Activated CD4-positive, alpha-beta T cell treated with anti-CD3 and anti-CD28 coated beads, Interleukin-2, amount 50 U/mL, for 48 hours (primary cell): ENCODE measurements at regions not wholly inside any gene's neighbourhood (a gene's known extent, or its start where the extent isn't known, plus 50 kb on each side); places are given as distances from the start of the nearest gene placed in this dataset.
A peak's percentile ranks its signal among the peaks of the same experiment; 100 is the strongest.

Source experiments
- DNase-seq, 2 experiments: peaks; one replicate each; pipeline ENCODE4 v3.0.0-alpha.2; 2020

DNA sequence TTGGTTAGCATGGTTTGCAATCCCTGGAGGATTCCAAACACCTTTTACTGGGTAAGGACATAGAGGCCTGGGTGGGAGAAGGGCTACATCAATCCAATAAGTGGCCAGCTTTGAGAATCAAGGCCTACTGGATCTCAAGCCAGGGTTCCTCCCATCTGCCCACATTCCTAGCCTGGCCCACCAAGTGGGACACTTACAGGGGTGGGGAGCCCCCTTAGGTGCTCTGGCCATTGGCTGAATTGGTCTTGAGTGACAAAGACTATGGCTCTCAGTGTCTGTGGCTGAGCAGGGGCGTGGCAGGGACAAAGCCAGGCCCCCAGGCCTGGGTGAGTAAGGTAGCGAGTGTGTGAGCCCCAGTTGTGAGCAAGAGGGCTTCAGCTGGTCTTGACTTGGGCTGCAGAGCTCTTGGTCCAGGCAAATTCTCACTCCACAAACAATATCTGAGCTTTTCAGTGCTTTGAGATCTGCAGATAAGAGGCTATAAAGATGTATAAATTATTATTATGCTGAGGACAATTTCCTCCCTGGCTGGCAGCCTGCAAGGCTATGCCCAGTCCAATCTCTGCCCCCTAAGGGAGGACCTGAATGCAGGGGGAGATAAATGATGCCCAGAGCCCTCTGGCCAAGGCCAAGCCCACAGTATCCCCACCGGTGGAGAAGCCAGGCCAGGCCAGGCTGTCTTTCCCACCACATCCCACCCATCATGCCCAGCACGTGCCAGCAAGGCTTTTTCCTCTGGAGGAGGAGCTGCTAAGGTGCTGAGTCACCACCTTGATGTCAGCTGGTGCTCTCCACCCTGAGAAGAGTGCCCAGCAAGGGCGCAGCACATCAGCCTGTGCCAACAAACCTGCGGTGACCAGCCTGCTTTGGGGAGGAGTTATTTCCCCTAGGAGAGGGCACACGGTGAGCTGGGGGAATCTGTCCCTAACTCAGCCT, 80.7 kb upstream of the DUSP5 start:
- no peak for DNase-seq

DNA sequence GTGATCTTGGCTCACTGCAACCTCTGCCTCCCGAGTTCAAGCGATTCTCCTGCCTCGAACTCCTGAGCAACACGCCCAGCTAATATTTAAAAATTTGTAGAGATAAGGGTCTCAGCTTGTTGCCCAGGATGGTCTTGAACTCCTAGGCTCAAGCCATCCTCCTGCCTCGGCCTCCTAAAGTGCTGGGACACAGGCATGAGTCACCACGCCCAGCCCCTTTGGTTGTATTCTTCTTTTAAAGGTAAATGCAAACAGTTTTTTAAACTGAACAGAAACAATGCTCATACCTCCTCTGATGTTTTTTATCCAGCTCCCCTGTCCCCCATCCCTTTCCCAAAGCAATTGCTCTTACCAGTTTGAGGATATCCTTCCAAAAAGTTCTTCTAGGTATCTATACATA, 79.5 kb upstream of the DUSP5 start:
- no peak for DNase-seq

GRCh38 chr10:110419265-110419664, 78.4 kb upstream of the DUSP5 start:
- DNase-seq, result no peak

GRCh38 chr10:110420401-110421193, 77.1 kb upstream of the DUSP5 start:
- no peak for DNase-seq

DNA sequence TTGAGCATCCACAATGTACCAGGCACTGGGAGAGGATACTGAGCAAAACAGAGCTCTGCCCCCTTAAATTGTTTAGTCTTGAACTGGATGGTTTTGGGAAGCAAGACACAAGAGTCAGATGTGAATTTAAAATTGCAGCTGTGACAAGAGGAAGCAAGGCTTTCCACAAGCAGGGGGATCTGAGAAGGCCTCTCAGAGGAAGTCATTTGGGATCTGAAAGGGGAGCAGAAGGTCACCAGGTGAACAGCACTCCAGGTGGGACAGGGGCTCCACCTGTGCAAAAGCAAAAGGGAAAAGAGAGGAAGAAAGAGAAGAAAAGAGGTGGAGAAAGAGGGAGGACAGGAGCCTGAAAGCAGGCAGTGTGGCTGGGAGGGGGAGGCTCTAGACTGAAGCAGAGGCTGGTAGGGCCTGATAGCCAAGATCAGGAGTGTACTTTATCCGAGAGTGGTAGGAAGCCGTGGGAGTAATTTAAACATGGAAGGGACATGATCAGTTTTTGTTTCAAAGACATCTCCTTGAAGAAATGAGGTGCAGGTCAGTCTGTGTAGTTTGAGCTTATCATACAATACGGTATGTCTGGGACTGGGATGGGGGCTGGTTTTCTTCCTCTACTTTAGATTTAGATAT, 76.1 kb upstream of the DUSP5 start:
- no peak for DNase-seq

DNA sequence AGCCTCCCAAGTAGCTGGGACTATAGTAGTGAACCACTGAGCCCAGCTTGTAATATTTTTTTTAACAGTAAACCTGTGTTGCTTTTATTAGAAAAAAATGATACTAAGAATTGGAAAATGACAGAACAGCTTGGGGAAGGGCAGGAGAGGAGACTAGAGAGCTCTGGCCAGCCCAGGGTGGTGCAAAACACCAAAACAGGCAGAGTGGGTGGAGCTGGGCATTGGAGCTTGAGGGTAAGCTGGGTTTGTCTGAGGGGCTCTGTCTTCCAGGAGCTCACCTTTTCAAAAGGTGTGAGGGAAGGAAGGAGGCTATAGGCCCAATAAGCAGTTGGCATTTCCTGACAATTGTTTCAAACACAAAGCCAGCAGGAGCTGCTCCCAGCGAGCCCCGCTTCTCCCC, 75.2 kb upstream of the DUSP5 start:
- DNase-seq, result no peak

GRCh38 chr10:110423650-110424049, 74.1 kb upstream of the DUSP5 start:
- no peak for DNase-seq

DNA sequence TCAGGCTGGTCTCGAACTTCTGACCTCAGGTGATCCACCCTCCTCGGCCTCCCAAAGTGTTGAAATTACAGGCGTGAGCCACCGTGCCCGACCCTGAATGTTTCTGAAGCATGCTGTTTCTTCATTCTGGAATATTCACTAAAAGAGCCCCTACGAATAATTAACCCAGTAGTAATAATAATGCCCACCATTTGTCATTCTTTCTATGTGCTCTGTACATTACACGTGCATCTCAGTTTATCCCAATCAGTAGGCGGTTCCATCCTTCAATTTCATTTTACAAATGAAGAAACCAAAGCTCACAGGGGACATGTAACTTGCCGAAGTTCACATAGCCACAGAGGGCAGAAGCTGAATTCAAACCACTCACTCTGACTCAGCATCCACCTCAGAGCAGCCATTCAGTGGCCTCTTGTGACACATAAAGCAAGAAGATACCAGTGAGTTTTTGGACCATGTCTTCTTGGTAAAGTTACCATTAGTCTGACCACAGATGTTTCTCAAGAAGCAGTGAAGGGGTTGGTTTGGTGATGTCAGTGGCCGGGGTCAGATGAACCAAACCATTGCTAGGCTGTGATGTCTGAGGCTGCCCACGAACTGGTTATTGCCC, 71.9 kb upstream of the DUSP5 start:
- DNase-seq, result peak; percentile 73 to 82

DNA sequence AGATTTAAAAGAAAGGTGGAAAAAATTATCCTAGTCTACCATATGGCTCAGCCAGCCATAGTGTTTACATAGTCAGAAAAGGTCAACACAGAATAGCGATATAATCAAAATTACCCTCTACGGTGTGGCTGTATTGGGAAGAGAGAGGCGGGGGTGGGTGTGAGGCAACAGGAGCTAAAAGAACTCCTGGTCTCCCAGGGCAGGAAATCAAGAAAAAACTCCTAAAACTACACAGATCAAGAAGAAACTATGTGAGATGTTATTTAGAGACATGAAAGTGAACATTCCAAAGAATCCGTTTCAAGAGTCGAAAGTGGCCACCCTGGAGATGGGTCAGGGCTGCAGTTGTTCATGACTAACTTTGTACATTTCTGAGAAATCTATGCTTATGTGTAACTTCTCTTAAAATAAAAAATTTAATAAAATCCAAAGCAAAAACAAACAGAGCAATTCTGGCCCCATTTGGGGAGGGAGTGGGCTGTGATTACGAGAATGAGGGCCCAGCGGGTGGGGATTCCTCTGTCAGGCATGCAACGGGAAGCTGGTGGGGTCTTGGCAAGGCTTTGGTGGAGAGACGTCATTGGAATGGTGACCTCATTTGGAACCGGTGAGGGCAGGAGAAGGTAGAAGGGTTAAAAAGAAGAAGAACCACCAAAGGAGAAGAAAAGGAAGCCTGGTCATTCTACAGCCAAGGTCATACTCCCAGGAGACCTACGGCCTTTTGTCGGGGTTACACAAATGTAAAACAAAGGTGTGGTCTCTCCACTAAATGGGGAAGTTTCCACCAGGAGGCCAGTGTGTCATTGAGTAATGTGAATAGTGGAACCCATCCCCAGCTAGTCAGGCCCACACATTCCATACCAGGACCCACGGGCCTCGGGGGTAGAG, 71.2 kb upstream of the DUSP5 start:
- DNase-seq, result peak in 1 of 2 experiments; percentile 44

DNA sequence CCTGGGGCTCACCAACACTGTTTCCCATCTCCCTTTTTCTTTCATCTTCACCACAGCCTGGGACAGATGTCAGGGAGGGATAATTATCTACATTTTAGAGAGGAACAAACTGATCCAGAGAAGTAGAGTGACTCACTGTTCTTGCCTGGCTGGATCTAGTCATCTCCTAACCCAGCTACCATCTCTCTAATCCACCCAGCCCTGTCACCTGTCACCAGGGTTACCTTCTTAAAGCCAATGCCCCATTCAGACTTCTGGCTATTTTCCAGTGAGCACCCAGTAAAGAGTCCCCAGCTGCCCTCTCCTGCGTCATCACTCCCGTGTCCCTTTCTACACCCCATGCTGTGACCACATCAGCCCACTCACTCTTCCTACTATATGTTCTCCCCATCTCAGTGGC, 68.4 kb upstream of the DUSP5 start:
- no peak for DNase-seq

DNA sequence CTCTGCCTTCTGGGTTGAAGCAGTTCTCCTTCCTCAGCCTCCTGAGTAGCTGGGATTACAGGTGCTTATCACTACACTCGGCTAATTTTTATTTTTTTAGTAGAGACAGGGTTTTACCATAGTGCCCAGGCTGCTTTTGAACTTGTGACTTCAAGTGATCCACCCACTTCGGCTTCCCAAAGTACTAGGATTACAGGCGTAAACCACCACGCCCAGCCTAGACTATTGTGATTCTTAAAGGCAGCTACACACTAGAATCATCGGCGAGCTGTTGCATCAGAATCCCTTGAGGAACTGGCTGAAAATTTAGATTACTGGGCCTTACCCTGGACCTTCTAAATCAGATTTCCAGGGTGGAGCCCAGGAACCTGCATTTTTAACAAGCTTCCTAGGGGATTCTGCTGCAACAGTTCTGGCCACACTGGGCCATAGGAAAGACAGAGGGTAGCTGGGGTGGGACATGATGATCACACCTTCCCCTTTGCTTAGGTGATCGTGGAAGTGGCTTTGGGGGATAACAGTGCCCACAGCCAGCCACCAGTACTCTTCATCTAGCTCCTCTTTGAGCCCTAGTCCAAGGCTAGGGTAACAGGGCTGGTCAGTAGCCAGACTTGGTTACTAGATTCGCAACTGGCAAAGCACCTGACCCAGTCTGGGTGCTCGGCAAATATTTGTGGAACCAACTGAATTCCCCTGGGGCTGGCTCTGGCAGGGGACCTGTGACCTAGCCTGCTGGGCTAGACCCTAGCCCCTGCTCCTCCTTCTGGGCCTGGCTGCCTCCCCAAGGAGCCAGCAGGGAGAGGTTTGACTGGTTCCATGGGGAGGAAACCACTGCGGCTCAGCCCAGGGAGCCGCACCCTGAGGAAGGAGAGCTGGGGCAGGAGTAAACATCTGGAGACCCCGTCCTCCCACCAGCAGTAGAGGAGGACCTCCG, 67.1 kb upstream of the DUSP5 start:
- DNase-seq, result no peak

GRCh38 chr10:110431659-110432058, 66.0 kb upstream of the DUSP5 start:
- DNase-seq, result peak in 1 of 2 experiments; percentile 1

- DNase-seq, result peak in 1 of 2 experiments; percentile 2
Observed at GRCh38 chr10:110432084-110432483, 65.6 kb upstream of the DUSP5 start.

DNA sequence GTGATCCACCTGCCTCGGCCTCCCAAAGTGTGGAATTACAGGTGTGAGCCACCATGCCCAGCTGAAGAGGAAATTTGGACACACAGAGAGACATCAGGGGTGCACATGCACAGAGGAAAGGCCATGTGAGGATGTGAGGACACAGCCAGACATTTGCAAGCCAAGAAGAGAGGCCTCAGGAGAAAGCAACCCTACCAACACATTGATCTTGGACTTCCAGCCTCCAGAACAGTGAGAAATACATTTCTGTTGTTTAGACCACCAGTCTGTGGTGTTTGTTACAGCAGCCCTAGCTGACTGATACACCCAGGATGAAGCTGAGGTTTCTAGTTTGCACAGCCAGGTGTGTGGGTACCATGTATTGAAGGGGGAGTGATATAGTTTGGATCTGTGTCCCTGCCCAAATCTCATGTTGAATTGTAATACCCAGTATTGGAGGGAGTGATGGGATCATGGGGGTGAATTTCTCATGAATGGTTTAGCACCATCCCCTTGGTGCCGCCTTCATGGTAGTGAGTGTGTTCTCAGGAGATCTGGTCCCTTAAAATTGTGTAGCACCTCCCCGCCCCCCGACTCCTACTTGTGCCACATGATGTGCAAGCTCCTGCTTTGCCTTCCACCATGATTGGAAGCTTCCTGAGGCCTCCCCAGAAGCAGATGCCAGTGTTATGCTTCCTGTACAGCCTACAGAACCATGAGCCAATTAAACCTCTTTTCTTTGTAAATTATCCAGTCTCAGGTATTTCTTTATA, 64.7 kb upstream of the DUSP5 start:
- DNase-seq, result no peak

DNA sequence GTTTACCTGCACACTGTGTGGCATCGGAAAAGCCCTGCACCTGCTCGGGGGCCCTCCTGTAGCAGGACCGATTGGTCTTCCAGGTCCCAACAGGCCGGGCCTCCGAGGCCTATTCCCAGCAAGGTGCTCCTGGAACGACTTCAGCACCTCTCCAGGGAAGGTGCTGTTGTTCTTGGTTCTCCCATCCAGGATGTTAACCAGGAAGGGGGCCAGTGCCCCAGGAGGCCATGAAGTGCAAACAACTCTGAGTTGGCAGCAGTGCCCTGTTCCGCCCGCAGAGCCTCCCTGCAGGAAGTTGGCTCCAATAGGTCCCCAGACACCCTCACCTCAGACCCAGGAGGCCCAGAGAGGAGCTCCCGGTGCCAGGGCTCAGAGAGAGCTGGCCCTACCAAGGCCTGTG, 64.0 kb upstream of the DUSP5 start:
- no peak for DNase-seq

GRCh38 chr10:110434489-110435096, 63.1 kb upstream of the DUSP5 start:
- DNase-seq, result no peak

GRCh38 chr10:110436554-110437350, 61.0 kb upstream of the DUSP5 start:
- no peak for DNase-seq

- no peak for DNase-seq
Observed at GRCh38 chr10:110437351-110437605, 60.4 kb upstream of the DUSP5 start.

DNA sequence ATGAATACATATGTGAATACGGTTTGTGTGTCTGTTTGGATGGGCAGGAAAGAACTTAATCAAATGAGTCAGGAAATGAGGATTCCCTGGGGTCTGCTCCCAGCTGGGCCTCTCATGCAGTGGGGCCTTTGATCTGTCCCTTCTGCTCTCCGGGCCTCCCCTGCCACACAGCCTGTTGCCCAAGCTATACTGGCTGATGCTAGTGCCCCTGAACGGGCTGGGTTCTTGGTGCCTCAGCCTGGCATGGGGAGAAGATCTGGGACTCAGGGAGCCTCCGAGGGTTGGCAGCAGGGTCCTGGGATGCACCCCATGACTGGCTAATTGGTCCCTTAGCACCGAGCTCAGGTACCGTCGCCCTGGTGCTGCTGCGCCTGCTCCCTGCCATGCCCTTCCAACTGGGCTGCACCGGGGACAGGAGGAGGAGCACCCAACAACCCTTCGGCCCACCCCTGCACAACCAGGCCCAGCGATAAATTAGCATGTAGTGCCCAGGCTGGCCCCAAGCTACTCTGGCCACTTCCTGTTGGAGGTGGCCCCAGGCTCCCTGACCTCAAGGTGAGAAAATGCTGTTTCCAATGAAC, 59.9 kb upstream of the DUSP5 start:
- no peak for DNase-seq
